ENCODE measurements at regions not wholly inside any gene's neighbourhood (a gene's known extent, or its start where the extent isn't known, plus 50 kb on each side); places are given as distances from the start of the nearest gene placed in this dataset.

DNA sequence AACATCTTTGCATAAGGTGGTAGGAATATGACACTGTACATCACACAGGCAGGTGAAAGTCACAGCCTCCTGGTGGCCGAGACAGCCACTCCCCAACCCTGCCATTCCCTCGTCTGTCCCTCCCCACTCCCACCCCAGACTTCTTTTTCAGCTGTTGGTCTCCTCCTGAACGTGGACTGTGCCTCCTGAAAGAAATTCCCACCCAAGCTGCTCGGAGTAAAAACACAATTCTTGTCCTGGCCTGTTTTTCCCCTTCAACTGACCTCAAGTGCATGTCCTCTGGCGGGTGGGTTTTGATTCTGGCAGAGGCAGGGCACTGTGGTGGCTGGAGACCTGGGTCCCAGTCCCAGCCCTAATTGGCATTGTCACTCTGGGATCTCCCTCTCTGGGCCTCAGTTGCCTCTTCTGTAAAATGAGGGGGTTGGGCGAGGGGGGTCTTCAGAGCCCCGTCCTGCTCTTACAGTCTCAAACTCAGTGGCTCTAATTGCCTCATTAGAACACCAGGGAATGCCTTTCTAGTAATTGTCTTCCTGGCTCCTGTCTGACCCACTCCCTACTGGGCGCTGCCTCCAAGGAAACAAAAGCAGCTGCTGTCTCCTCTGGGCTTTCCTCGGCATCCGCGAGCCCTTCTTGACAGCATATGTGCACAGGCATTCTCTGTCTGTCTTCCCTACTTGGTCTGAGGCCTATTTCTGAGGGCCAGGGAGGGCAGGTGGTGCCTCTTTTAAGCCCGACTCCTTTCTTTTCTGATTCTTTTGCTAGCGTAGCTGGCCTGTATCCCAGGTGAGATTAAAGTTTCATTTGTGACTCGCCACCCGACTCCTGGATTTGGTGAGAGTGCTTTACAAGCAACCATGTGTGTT lies 186.6 kb upstream of the RMST start:
- Histone ChIP-seq H3K9me2 (ENCODE audit: low read depth, low read length) (no peaks in the 10 kb centered on the region), H3K4me1 (ENCODE audit: insufficient read depth, low read length, severe bottlenecking) (peaks cover 20% of the 10 kb centered on the region), H3K79me2 (ENCODE audit: insufficient read depth, low read length) (no peaks in the 10 kb centered on the region), H2AFZ (ENCODE audit: low read length) (no peak overlapping the region), H3K9ac (ENCODE audit: low read length) (no peak overlapping the region; the same call in 1 of the 2 replicates), H3K9me3 (ENCODE audit: low read length) (no peaks in the 10 kb centered on the region), H3K4me2 (ENCODE audit: low read length) (peak overlapping the region; percentile 33; the same call in 1 of the 2 replicates), H3K36me3 (ENCODE audit: insufficient read depth, low read length) (no peaks in the 10 kb centered on the region), H3K27ac (ENCODE audit: low read depth, low read length, poor library complexity, severe bottlenecking) (peak overlapping the region; percentile 46), H3F3A (ENCODE audit: insufficient read depth, low read length) (no peaks in the 10 kb centered on the region), H4K20me1 (ENCODE audit: insufficient read depth, low read length) (no peaks in the 10 kb centered on the region), H3K27me3 (ENCODE audit: insufficient read depth, low read length) (no peaks in the 10 kb centered on the region), H3K4me3 (ENCODE audit: low read depth, low read length, poor library complexity, severe bottlenecking) (peak overlapping the region; percentile 29)
- no peak for TF ChIP-seq EZH2 (IDR thresholded peaks at IDR 0.05; ENCODE audit: borderline replicate concordance, low read length)
- TF ChIP-seq, protein P1, sequence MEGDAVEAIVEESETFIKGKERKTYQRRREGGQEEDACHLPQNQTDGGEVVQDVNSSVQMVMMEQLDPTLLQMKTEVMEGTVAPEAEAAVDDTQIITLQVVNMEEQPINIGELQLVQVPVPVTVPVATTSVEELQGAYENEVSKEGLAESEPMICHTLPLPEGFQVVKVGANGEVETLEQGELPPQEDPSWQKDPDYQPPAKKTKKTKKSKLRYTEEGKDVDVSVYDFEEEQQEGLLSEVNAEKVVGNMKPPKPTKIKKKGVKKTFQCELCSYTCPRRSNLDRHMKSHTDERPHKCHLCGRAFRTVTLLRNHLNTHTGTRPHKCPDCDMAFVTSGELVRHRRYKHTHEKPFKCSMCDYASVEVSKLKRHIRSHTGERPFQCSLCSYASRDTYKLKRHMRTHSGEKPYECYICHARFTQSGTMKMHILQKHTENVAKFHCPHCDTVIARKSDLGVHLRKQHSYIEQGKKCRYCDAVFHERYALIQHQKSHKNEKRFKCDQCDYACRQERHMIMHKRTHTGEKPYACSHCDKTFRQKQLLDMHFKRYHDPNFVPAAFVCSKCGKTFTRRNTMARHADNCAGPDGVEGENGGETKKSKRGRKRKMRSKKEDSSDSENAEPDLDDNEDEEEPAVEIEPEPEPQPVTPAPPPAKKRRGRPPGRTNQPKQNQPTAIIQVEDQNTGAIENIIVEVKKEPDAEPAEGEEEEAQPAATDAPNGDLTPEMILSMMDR (IDR thresholded peaks at IDR 0.05; ENCODE audit: low read length): no peak

DNA sequence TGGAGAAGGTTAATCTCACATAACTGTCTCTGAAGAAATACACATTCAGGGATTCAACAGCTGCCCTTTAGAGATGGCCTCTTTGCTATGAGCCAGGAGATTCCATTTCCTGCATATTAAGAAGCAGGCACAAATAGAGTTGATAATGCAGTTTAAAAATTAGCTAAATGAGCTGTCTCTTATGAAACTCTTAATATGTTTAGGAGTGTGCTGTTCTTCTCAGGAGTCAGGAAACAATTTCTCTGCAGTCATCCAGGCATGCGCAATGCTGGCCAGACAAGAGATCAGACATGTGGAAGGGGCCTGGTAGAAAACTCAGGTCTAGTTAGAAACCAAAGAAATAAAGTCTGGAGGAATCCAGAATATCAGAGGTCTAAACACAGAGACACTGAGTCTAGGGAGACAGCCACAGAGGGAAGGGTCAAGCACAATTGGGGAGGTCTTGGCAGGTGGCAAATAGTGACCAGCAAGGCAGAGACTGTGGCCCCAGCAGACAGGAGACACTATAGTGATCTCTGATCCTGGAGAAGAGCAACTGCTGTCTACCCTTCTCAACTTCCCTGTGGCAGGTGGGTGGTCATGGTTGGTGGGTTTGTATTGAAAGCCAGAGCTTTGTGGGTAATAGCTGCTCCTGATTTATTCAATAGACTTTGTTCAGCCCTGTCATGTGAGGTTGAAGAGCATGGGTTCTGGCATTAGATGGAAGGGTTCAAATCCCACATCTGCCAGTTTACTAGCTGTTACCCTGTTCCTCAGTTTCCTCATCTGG lies 185.8 kb upstream of the RMST start:
- H4K20me1 ChIP-seq (ENCODE audit: insufficient read depth, low read length): no peaks in the 10 kb centered on the region
- no peaks in the 10 kb centered on the region for H3K9me2 ChIP-seq (ENCODE audit: low read depth, low read length)
- no peaks in the 10 kb centered on the region for H3K36me3 ChIP-seq (ENCODE audit: insufficient read depth, low read length)
- no peak for TF ChIP-seq EZH2 (IDR thresholded peaks at IDR 0.05; ENCODE audit: borderline replicate concordance, low read length)
- TF ChIP-seq, protein P1 (IDR thresholded peaks at IDR 0.05; ENCODE audit: low read length): no peak
- H3K9ac ChIP-seq (ENCODE audit: low read length): no peak overlapping the region
- H3K27me3 ChIP-seq (ENCODE audit: insufficient read depth, low read length): no peaks in the 10 kb centered on the region
- H3K4me1 ChIP-seq (ENCODE audit: insufficient read depth, low read length, severe bottlenecking): peaks cover 20% of the 10 kb centered on the region
- no peaks in the 10 kb centered on the region for H3K79me2 ChIP-seq (ENCODE audit: insufficient read depth, low read length)
- H3F3A ChIP-seq (ENCODE audit: insufficient read depth, low read length): no peaks in the 10 kb centered on the region
- H3K4me3 ChIP-seq (ENCODE audit: low read depth, low read length, poor library complexity, severe bottlenecking): no peak overlapping the region
- no peak overlapping the region for H3K4me2 ChIP-seq (ENCODE audit: low read length)
- H3K27ac ChIP-seq (ENCODE audit: low read depth, low read length, poor library complexity, severe bottlenecking): no peak overlapping the region
- no peak overlapping the region for H2AFZ ChIP-seq (ENCODE audit: low read length)
- H3K9me3 ChIP-seq (ENCODE audit: low read length): no peaks in the 10 kb centered on the region

DNA sequence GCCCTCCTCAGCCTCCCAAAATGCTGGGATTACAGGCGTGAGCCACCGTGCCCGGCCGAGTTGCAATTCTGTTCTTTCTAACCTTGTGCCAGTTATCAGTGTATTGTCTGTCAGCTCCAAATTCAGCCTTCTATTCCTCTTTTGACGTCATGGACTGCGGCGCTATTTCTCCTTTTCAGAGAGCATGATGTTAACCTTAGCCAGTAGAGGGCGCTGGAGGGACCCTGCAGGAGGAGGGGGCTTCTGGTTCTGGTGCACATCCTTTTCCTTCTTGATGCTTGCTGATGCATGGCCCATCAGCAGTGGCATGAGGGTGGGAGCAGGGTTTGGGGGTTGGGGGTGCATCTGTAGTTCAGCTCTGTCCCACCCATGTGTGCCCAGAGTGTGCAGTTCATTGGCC lies 179.3 kb upstream of the RMST start:
- Histone ChIP-seq H3K79me2 (ENCODE audit: insufficient read depth, low read length) (no peaks in the 10 kb centered on the region), H3K36me3 (ENCODE audit: insufficient read depth, low read length) (no peaks in the 10 kb centered on the region), H3K4me3 (ENCODE audit: low read depth, low read length, poor library complexity, severe bottlenecking) (no peak overlapping the region), H3K27me3 (ENCODE audit: insufficient read depth, low read length) (no peaks in the 10 kb centered on the region), H3K4me1 (ENCODE audit: insufficient read depth, low read length, severe bottlenecking) (no peaks in the 10 kb centered on the region), H4K20me1 (ENCODE audit: insufficient read depth, low read length) (no peaks in the 10 kb centered on the region), H2AFZ (ENCODE audit: low read length) (no peak overlapping the region), H3K9me2 (ENCODE audit: low read depth, low read length) (no peaks in the 10 kb centered on the region), H3K4me2 (ENCODE audit: low read length) (no peak overlapping the region), H3K27ac (ENCODE audit: low read depth, low read length, poor library complexity, severe bottlenecking) (no peak overlapping the region), H3F3A (ENCODE audit: insufficient read depth, low read length) (no peaks in the 10 kb centered on the region), H3K9ac (ENCODE audit: low read length) (no peak overlapping the region), H3K9me3 (ENCODE audit: low read length) (no peaks in the 10 kb centered on the region)
- TF ChIP-seq, protein P1 (IDR thresholded peaks at IDR 0.05; ENCODE audit: low read length): peak; percentile 64
- no peak for TF ChIP-seq EZH2 (IDR thresholded peaks at IDR 0.05; ENCODE audit: borderline replicate concordance, low read length)
